GM19397 (cell line): ENCODE measurements at regions not wholly inside any gene's neighbourhood (a gene's known extent, or its start where the extent isn't known, plus 50 kb on each side); places are given as distances from the start of the nearest gene placed in this dataset.

Experiments used
- ATAC-seq: cut with Tn5 transposase; IDR thresholded peaks from one replicate; pipeline ENCODE4 v1.9.1; 2021; ENCODE audit warnings: mild to moderate bottlenecking, moderate library complexity; ENCODE audit not compliant: unreplicated experiment

- no peak for ATAC-seq
Observed at GRCh38 chr6:9499709-9500108, 915.2 kb downstream of the TFAP2A start.

GRCh38 chr6:9496837-9497236 lies 918.0 kb downstream of the TFAP2A start:
- ATAC-seq, result no peak

- ATAC-seq, result no peak
Observed at GRCh38 chr6:9494864-9495263, 920.0 kb downstream of the TFAP2A start.

DNA sequence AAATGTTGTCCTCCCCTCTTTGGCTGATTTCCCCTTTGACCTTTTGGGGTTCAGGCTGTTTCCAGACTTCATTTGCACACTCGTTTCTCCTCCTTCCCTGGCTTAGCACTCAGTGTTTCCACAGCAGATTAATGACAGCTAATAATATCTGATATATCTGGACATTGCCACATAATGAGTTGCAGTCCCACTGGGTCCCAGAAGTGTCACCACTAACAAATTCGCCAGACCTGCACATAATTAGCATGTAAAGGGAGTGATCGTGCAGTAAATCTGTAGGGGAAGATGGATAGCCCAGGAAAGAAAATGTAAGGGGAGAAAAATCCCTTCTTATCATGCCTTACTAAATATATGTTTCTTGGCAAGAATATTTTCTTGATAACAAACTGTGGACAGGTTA lies 922.1 kb downstream of the TFAP2A start:
- ATAC-seq, result no peak

DNA sequence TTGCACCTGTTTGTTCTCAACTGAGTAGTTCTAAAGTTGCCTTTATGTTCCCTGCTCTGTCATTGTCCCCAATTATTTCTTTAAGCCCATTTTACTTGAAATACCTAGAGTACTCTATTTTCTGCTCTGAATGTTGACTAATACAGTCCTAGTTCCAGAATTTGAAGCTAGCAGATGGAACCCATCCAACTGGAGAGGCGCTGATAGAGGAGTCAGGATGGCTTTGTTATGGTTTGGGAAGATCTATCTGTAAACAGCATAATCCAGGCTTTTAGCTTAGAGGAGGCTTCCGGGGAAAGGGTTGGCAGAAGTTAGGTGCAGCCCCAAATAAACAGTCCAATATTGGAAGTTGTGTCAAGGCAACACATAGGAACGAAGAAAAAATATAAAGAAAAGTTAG lies 927.7 kb downstream of the TFAP2A start:
- no peak for ATAC-seq

- no peak for ATAC-seq
Observed at GRCh38 chr6:9485992-9486391, 928.9 kb downstream of the TFAP2A start.

DNA sequence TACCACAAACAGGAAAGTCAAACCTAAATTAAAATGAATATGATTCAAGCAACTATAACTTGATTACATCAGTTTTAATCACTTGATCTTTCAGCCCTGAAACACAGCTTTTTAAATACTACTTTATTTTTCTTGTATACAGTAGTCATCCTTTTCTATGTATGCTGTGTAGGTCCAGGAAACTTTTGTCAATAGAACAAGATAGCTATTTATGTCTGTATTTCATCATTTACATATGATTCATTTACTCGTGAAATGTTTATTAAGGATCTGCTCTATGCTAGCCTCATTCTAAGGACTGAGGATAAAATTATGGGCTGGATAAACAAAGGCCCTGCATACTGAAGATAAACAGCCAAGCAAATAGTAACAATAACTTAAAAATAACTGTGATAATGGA lies 930.2 kb downstream of the TFAP2A start:
- ATAC-seq, result no peak

DNA sequence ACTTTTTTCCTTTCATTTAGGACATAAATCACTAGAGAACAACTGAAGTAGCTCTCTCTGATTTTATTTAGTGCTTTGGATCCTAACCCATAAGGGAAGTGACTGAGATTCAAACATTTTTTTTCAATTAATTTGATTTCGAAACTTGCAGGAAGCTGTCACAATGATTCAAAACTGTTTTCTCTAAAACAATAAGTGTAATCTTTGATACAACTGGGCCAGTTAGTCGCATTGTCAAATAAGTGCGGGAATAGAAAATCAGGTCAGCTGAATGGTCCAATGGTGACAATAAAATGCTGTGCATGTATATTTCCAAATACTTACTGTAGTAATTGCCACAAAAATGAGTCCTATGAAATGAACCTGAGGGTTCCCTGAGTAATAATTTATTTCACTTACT lies 930.8 kb downstream of the TFAP2A start:
- ATAC-seq, result no peak

GRCh38 chr6:9482030-9482738 lies 932.7 kb downstream of the TFAP2A start:
- no peak for ATAC-seq

GRCh38 chr6:9481292-9482029 lies 933.4 kb downstream of the TFAP2A start:
- ATAC-seq, result no peak

DNA sequence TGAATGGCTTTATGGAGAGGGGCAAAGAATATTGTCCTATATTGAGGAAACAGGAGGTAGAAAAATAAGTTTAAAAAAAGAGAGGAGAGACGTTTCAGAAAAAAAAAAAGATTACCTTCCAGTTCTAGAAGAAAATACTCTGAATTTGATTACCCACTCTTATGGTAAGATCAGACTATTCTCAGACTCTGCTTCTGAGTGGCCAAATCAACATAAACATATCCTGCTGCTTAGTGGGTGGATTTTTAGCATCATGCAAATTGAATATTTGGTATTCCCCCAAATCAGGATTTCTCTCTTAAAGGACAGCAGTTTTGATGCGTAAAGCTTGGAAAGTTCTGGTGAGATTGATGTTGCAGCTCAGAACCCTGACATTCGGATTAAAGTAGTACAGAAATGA lies 946.6 kb downstream of the TFAP2A start:
- ATAC-seq, result no peak

DNA sequence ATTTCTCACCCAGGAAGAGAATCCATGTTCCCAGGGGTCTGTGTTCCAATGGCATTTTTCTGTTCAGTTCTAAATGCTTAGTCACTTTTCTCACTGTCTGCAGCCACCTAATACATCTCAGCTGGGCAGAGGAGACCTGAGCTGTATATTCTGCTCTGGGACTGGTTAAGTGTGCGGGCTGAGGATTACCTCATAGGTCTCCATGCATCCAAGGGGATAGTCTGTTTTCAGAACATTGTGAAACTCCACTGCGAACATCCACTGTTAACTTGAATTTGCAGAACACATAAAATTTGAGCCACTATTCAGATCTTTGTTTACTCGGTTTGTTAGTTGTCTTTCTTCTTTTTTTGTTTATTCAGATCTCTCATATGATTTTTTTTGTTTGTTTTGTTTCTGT lies 947.1 kb downstream of the TFAP2A start:
- no peak for ATAC-seq

DNA sequence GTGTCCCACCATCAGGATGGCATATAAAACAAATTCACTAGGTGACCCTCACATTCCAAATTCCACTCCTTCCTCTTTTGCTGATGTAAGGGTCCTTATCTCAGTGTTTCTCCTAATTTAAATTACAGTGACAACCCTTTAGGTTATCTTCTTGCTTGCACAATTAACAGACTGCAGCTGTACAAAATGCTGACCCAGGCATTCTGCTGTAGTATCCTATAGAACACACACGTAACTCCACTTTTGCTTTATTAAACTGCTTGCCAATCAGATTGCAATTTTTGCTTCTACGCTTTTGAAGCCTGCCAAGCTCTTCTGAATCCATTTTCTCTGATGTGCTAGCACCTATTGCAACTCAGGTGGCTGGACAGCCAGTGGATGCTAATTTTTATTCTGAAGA lies 950.3 kb downstream of the TFAP2A start:
- no peak for ATAC-seq

DNA sequence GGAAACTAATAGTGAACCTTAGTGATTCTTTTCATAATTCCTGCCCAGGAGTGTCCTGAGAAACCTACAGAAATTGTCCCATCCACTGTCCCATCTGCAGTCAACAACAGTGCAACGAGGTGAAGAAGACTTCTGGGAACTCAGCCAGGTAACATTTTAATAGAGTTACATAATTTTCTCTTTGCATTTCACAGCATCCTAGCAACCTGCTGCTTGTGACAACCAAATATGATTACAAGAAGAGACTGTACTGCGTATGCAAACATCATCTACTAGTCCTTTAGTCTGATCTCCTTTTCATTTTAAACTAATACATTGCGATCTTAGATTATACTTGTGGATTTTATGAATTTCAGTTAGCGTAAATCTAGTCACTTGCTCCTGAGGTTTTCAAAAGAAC lies 951.6 kb downstream of the TFAP2A start:
- ATAC-seq, result no peak

GRCh38 chr6:9461188-9461587 lies 953.7 kb downstream of the TFAP2A start:
- ATAC-seq, result no peak

DNA sequence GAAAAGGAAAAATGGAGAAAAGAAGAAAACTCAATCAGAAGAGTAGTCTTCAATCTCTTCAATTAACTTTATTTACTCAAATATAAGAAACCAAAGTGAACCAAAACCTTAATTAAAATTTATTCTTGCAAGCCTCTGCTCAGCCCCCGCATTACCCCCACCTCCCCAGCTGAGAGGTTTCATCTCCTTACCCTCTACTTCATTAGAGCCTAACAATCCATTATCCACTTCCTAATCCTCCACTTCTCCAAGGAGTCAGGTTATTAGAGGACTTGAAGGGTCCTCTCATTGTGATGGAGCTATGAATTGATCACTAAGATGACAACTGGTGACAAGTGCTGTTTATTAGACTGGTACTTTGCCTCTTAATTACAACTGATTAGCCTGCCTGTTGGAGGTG lies 956.5 kb downstream of the TFAP2A start:
- ATAC-seq, result no peak

DNA sequence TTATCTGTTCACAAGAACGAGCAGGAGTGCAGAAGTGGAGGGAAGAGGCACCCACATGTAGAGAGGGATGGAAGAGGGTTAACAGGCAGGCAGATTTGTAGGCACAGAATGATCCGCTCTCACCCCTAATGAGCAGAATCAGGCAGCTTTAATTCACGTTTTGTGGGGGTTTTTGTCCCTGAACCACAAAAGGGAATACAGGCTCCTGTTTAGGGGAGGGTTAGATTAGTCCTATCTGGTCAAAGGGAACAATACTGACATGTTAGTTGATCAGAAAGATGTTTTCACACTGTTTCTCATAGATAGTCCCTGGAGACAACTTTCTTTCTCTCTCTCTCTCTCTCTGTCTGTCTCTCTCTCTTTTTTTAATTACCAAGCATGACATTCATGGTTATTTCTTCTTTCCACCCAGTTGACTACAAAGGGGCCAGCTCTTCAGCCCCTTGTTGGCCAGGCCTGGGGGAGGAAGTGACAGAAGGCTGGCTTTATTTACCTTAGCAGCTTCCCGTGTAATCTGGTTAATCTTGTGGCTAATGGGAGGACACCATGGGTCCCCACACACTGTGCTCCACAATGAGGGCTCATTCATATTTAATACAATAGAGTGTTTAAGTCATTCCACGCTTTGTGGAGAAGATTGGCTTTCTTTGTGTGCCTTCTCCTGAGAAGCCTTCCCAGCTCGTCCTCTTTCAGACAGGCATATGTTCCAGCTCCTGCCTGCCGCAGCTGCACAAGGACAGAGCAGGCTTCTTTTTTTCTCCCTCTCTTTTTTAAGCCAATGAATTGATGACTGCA lies 958.8 kb downstream of the TFAP2A start:
- no peak for ATAC-seq

DNA sequence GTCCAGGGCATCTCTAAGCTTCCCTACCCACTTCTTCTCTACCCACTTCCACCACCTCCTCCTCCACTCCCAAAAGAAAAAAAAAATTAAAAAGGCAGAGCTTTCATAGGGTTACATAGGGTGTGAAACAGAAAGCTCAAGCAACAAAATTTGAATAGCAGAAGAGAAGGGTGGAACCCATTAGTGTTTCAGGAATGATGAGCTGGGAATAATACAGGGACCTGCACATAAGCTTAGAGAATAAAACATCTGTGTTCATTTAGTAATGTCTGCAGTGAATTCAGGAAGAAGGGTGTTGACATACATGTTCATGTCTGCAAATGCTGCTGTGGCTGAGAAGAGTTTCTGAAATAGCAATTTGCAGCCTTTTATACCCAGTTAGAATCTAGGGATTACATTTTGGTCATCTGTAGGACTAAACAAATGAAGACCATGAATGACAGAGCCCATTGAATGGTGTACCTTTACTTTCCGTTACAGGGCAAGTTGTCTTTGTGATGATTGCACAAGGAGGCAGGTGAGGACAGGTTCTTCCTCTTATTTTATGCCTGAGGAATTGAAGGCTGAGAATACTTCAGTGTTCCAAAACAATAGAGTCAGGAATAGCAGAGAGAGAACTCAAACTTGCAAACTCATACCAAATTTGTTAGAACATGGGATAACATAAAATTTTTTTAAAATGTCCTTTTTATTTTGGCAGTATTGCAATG lies 975.1 kb downstream of the TFAP2A start:
- ATAC-seq, result no peak

DNA sequence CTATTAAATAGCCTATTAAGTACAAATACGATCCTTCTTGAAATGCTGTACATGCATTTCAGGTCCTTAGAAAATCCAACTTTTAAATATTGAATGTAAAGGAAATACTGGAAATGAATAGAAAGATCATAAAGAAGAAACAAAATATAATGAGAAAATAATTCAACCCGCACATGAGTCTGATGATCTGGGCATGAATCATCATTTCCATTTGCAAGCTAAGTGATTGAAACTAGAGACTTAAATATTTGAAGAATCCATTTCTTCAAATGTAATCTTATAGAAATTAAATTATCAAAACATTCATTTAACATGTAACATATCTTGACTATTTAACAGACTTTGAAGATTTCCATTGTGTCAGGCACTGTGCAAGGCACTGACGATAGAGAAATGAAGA lies 977.0 kb downstream of the TFAP2A start:
- no peak for ATAC-seq

- ATAC-seq, result no peak
Observed at GRCh38 chr6:9435281-9435680, 979.6 kb downstream of the TFAP2A start.

DNA sequence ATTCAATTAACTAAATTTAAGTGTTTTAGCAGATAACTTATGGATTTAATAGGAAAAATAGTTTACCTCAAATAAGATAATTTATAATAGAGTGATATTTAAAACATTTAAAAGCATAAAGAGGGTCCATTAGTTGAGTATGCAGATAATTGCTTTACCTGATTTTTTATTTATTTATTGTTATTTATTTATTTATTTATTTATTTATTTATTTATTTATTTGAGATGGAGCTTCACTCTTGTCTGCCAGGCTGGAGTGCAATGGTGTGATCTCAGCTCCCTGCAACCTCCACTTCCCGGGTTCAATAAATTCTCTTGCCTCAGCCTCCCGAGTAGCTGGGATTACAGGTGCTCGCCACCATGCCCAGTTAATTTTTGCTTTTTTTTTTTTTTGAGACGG lies 982.9 kb downstream of the TFAP2A start:
- ATAC-seq, result no peak
